Spleen (tissue), 11 donors: ENCODE measurements at regions not wholly inside any gene's neighbourhood (a gene's known extent, or its start where the extent isn't known, plus 50 kb on each side); places are given as distances from the start of the nearest gene placed in this dataset.
"Not testable (repeated sequence)": the region's sequence is repeated elsewhere in the genome, so short reads cannot be mapped to it uniquely, and the experiment has no call there.

Source experiments
- DNase-seq: peaks from one replicate; pipeline ENCODE4 v3.0.0-alpha.2; 2020
- H3K27ac ChIP-seq, 8 donors: fragments of 200-600 bp; sonication (generic) in 7 of 8; 1 replicate in 4 of 8; 2 replicates in 4 of 8; pipeline versions ENCODE4 v1.5.0 to v1.8.0; 2016 to 2021; ENCODE audit warnings: inconsistent platforms in 4 of 8, mild to moderate bottlenecking in 4 of 8, moderate library complexity in 1 of 8
- H3K27me3 ChIP-seq, 7 donors: fragments of 200-600 bp; sonication (generic) in 6 of 7; replicated peaks in 1 of 7; 1 replicate in 4 of 7; 2 replicates in 3 of 7; pipeline versions ENCODE4 v1.5.0 to v1.8.0; 2016 to 2021; ENCODE audit warnings: inconsistent platforms in 3 of 7, mild to moderate bottlenecking in 1 of 7
- H3K36me3 ChIP-seq, 6 donors: fragments of 200-600 bp; sonication (generic) in 5 of 6; 1 replicate in 4 of 6; 2 replicates in 2 of 6; pipeline versions ENCODE4 v1.5.0 to v1.8.0; 2016 to 2021; ENCODE audit warnings: inconsistent platforms in 2 of 6
- H3K4me1 ChIP-seq, 6 donors: fragments of 200-600 bp; sonication (generic) in 5 of 6; 1 replicate in 3 of 6; 2 replicates in 3 of 6; pipeline versions ENCODE4 v1.5.0 to v1.8.0; 2016 to 2021; ENCODE audit warnings: inconsistent platforms in 3 of 6
- H3K4me3 ChIP-seq, 8 donors: fragments of 200-600 bp; sonication (generic) in 7 of 8; 1 replicate in 4 of 8; 2 replicates in 4 of 8; pipeline versions ENCODE4 v1.5.0 to v1.8.0; 2016 to 2021; ENCODE audit warnings: inconsistent platforms in 4 of 8, mild to moderate bottlenecking in 4 of 8, moderate library complexity in 2 of 8
- H3K9me3 ChIP-seq, 8 donors: fragments of 200-600 bp; sonication (generic) in 7 of 8; 1 replicate in 4 of 8; 2 replicates in 4 of 8; pipeline versions ENCODE4 v1.5.0 to v1.8.0; 2016 to 2021; ENCODE audit warnings: inconsistent platforms in 4 of 8
- POLR2AphosphoS5 ChIP-seq, 3 donors: sonication (generic); formaldehyde crosslinking; IDR thresholded peaks; one replicate each; pipeline ENCODE4 v1.5.1; 2017; ENCODE audit warnings: antibody characterized with exemption in 3 of 3
- WGBS, 5 donors: extraction: QIAGEN DNeasy Blood & Tissue Kit in 3 of 5; methylation state at CpG; one replicate each; pipeline versions ENCODE4 v1.1.5 to v1.1.7; 2013 to 2018; 5-methylcytosine and 5-hydroxymethylcytosine counted together
- intact Hi-C: fragments of 100-400 bp; cut with DNase I; formaldehyde crosslinking; loops from one replicate; pipeline ENCODE4 v1.15.0; 2023; ENCODE audit warnings: low total_unique reads
- donor health status: healthy with polysubstance abuse.
- donor health status: DM: no; HTN: no; CAD: no; lungs with moderate emphysema.
- donor health status: DM: no; HTN: no; CAD: no.
- donor health status: Bipolar disorder and iron deficiency.
- donor health status: healthy.
- donor health status: DM: no; HTN: no; CAD: no.
- donor health status: DM: yes; HTN: yes; CAD: no.

- 61 to 89% (median 76%) methylated on average over 2 of the region's 2 CpGs for WGBS, 5 donors
- DNase-seq, H3K36me3 ChIP-seq: not testable (repeated sequence)
Observed at GRCh38 chr9:40097992-40098391, 742.5 kb downstream of the SPATA31A1 start.

GRCh38 chr9:40106003-40106782 lies 750.7 kb downstream of the SPATA31A1 start:
- H3K36me3 ChIP-seq, intact Hi-C loops, H3K27me3 ChIP-seq, H3K4me1 ChIP-seq, H3K9me3 ChIP-seq: not testable (repeated sequence)
- WGBS, 5 donors, result 0 to 59% (median 2%) methylated on average over 6 to 12 of the region's 71 CpGs; no CpG with 5 or more reads in 2 of the 5 donors
- peak; percentile 89 for DNase-seq
- TF ChIP-seq POLR2AphosphoS5 (IDR thresholded peaks at IDR 0.05), result peak in 1 of 3 donors; percentile 31
- H3K4me3 ChIP-seq, result peak overlapping the region in 7 of 8 donors; percentile 16 to 67 (median 39)
- H3K27ac ChIP-seq, result peak overlapping the region in 6 of 8 donors; percentile 66 to 88 (median 80)

More at GRCh38 chr9:40097992-40098391, 742.5 kb downstream of the SPATA31A1 start:
- H3K27ac ChIP-seq, H3K9me3 ChIP-seq, intact Hi-C loops, H3K4me3 ChIP-seq, H3K4me1 ChIP-seq, H3K27me3 ChIP-seq: not testable (repeated sequence)

GRCh38 chr9:40106783-40107248 lies 751.3 kb downstream of the SPATA31A1 start:
- 4% methylated on average over 5 of the region's 33 CpGs; no CpG with 5 or more reads in 4 of the 5 donors for WGBS, 5 donors
- peak overlapping the region in 4 of 8 donors; percentile 7 to 67 (median 50) for H3K4me3 ChIP-seq
- H3K4me1 ChIP-seq, H3K9me3 ChIP-seq, H3K36me3 ChIP-seq, H3K27me3 ChIP-seq, intact Hi-C loops: not testable (repeated sequence)
- peak overlapping the region in 5 of 8 donors; percentile 62 to 88 (median 80) for H3K27ac ChIP-seq
- peak; percentile 69 for DNase-seq

- H3K4me3 ChIP-seq, result peak overlapping the region in 3 of 8 donors; percentile 39 to 67 (median 60)
- H3K27me3 ChIP-seq, intact Hi-C loops, H3K9me3 ChIP-seq, H3K4me1 ChIP-seq, H3K36me3 ChIP-seq, DNase-seq: not testable (repeated sequence)
- WGBS, 5 donors, result 7 to 89% methylated on average over 3 to 12 of the region's 26 CpGs; no CpG with 5 or more reads in 3 of the 5 donors
- H3K27ac ChIP-seq, result peak overlapping the region in 1 of 8 donors; percentile 81
Observed at GRCh38 chr9:40107251-40107650, 751.8 kb downstream of the SPATA31A1 start.

GRCh38 chr9:40108465-40108864 lies 753.0 kb downstream of the SPATA31A1 start:
- no CpG with 5 or more reads among the region's 30 CpGs for WGBS, 5 donors
- H3K27me3 ChIP-seq, H3K4me3 ChIP-seq, H3K9me3 ChIP-seq, H3K36me3 ChIP-seq, intact Hi-C loops, DNase-seq, H3K4me1 ChIP-seq, H3K27ac ChIP-seq: not testable (repeated sequence)

- H3K36me3 ChIP-seq, H3K27ac ChIP-seq, H3K9me3 ChIP-seq, DNase-seq, H3K4me3 ChIP-seq, H3K4me1 ChIP-seq, H3K27me3 ChIP-seq, intact Hi-C loops: not testable (repeated sequence)
- WGBS, 5 donors, result 20 to 80% (median 57%) methylated on average over 1 to 12 of the region's 18 CpGs; no CpG with 5 or more reads in 2 of the 5 donors
Observed at GRCh38 chr9:40110751-40111150, 755.3 kb downstream of the SPATA31A1 start.

- not testable (repeated sequence) for H3K36me3 ChIP-seq, DNase-seq
- 80 to 91% (median 88%) methylated on average over 7 to 14 of the region's 27 CpGs; no CpG with 5 or more reads in 1 of the 5 donors for WGBS, 5 donors
Observed at GRCh38 chr9:40111571-40111970, 756.1 kb downstream of the SPATA31A1 start.

GRCh38 chr9:40130598-40130997 lies 775.1 kb downstream of the SPATA31A1 start:
- H3K27me3 ChIP-seq, H3K4me1 ChIP-seq, H3K27ac ChIP-seq, H3K36me3 ChIP-seq, intact Hi-C loops, H3K4me3 ChIP-seq, DNase-seq, H3K9me3 ChIP-seq: not testable (repeated sequence)
- 100% methylated on average over 1 of the region's 1 CpG; no CpG with 5 or more reads in 4 of the 5 donors for WGBS, 5 donors

More at GRCh38 chr9:40111571-40111970, 756.1 kb downstream of the SPATA31A1 start:
- H3K27ac ChIP-seq, H3K9me3 ChIP-seq, H3K27me3 ChIP-seq, H3K4me3 ChIP-seq, H3K4me1 ChIP-seq, intact Hi-C loops: not testable (repeated sequence)

- H3K36me3 ChIP-seq, H3K4me3 ChIP-seq, intact Hi-C loops, H3K9me3 ChIP-seq, H3K27me3 ChIP-seq, H3K4me1 ChIP-seq, DNase-seq, H3K27ac ChIP-seq: not testable (repeated sequence)
- no CpG with 5 or more reads among the region's 1 CpG for WGBS, 5 donors
Observed at GRCh38 chr9:40169204-40169603, 813.7 kb downstream of the SPATA31A1 start.

- H3K9me3 ChIP-seq, H3K36me3 ChIP-seq, H3K27me3 ChIP-seq, H3K4me1 ChIP-seq, H3K27ac ChIP-seq, DNase-seq, H3K4me3 ChIP-seq, intact Hi-C loops: not testable (repeated sequence)
- WGBS, 5 donors, result 67 to 100% (median 78%) methylated on average over 1 of the region's 4 CpGs; no CpG with 5 or more reads in 2 of the 5 donors
Observed at GRCh38 chr9:40173316-40173715, 817.8 kb downstream of the SPATA31A1 start.

- H3K27ac ChIP-seq, H3K36me3 ChIP-seq, H3K4me3 ChIP-seq, H3K9me3 ChIP-seq, intact Hi-C loops, H3K4me1 ChIP-seq, H3K27me3 ChIP-seq, DNase-seq: not testable (repeated sequence)
- 43 to 82% (median 61%) methylated on average over 1 of the region's 4 CpGs; no CpG with 5 or more reads in 1 of the 5 donors for WGBS, 5 donors
Observed at GRCh38 chr9:40174035-40174434, 818.6 kb downstream of the SPATA31A1 start.
